ENCODE measurements at regions not wholly inside any gene's neighbourhood (a gene's known extent, or its start where the extent isn't known, plus 50 kb on each side); places are given as distances from the start of the nearest gene placed in this dataset.

DNA sequence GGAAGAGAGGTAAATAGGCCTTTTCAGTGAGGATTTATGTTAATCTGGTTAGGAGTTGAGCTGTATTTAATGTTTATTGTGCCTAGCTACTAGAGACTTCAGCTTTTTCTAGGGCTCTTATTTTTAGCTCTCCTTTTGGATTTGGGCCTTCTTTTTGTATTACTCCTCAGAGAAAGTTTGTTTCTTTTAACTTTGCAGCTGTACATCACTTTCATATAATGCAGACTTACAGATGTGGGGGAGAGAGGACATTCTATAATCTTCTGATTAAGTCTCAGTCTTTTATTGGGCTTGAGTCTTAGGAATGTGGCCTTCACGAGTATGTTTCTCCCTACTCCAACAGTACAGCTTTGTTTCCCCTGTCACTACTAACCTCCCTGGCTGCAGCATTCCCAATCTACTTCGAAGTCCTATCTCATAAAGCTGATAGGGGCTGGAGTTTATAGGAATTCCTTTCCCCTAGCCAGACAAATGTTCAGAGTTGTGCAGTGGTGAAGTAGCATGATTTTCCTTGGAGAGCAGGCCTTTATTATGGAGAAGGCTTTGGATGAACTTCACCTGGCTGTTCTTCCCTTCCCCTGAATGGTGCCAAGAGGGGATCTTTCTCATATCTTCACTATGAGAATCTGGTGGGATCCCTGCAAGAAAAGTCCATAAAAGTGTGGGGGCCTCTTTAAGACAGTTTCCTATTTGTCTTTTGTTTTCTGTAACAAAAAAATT is 82.2 kb upstream of the CBLB start:
- TF ChIP-seq, protein P1, sequence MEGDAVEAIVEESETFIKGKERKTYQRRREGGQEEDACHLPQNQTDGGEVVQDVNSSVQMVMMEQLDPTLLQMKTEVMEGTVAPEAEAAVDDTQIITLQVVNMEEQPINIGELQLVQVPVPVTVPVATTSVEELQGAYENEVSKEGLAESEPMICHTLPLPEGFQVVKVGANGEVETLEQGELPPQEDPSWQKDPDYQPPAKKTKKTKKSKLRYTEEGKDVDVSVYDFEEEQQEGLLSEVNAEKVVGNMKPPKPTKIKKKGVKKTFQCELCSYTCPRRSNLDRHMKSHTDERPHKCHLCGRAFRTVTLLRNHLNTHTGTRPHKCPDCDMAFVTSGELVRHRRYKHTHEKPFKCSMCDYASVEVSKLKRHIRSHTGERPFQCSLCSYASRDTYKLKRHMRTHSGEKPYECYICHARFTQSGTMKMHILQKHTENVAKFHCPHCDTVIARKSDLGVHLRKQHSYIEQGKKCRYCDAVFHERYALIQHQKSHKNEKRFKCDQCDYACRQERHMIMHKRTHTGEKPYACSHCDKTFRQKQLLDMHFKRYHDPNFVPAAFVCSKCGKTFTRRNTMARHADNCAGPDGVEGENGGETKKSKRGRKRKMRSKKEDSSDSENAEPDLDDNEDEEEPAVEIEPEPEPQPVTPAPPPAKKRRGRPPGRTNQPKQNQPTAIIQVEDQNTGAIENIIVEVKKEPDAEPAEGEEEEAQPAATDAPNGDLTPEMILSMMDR (IDR thresholded peaks at IDR 0.05) = no peak
- TF ChIP-seq EP300 (IDR thresholded peaks at IDR 0.05) = no peak

All from upper lobe of left lung (tissue), 4 donors.